IMR-90 (cell line): ENCODE measurements at regions not wholly inside any gene's neighbourhood (a gene's known extent, or its start where the extent isn't known, plus 50 kb on each side); places are given as distances from the start of the nearest gene placed in this dataset.

Experiments used
- ATAC-seq: fragments of 200-7000 bp; cut with Tn5 transposase; 2 replicates; pipeline ENCODE4 v1.9.1; 2020; ENCODE audit warnings: low read depth, mild to moderate bottlenecking, moderate library complexity
- BruUV-seq: library from RNA; stranded (reverse); fragments of 400-500 nt; replicated peaks from 2 replicates; lab custom pipeline; 2021; lab: Mats Ljungman, UMichigan
- CTCF ChIA-PET: fragments of 300-600 bp; formaldehyde crosslinking; extraction: SDS; loops from one replicate; lab custom pipeline; 2021; ENCODE audit warnings: antibody characterized with exemption; lab: Yijun Ruan, JAX
- POLR2A ChIA-PET: fragments of 300-600 bp; sonication (Branson Sonifier 250); formaldehyde crosslinking; loops from one replicate; lab custom pipeline; 2022; ENCODE audit warnings: antibody characterized with exemption; ENCODE audit not compliant: unreplicated experiment; lab: Charles Lee
- DNase-seq: peaks from one replicate; pipeline ENCODE4 v3.0.0; 2013
- H2AFZ ChIP-seq: replicated peaks from 2 replicates; pipeline ENCODE3; 2013; ENCODE audit warnings: low read length, mild to moderate bottlenecking; ENCODE audit not compliant: poor library complexity
- H2AK5ac ChIP-seq: 2 replicates; pipeline ENCODE4 v1.6.1; 2013; ENCODE audit warnings: low read depth, low read length, inconsistent platforms
- H2AK9ac ChIP-seq: replicated peaks from 2 replicates; pipeline ENCODE3; 2013; ENCODE audit warnings: mild to moderate bottlenecking, low read depth, low read length, moderate library complexity; ENCODE audit not compliant: poor library complexity
- H2BK120ac ChIP-seq: 2 replicates; pipeline ENCODE4 v1.6.1; 2013; ENCODE audit warnings: low read depth, low read length, inconsistent platforms
- H2BK15ac ChIP-seq: 3 replicates; pipeline ENCODE4 v1.6.1; 2013; ENCODE audit warnings: low read depth, low read length, inconsistent platforms
- H2BK20ac ChIP-seq: 2 replicates; pipeline ENCODE4 v1.6.1; 2013; ENCODE audit warnings: low read depth, mild to moderate bottlenecking, inconsistent platforms, low read length, moderate library complexity
- H2BK5ac ChIP-seq: 2 replicates; pipeline ENCODE4 v1.6.1; 2013; ENCODE audit warnings: mild to moderate bottlenecking, low read depth, low read length, inconsistent platforms; ENCODE audit not compliant: poor library complexity, severe bottlenecking
- H3K14ac ChIP-seq: replicated peaks from 2 replicates; pipeline ENCODE4 v1.6.1; 2013; ENCODE audit warnings: low read depth, low read length, inconsistent platforms
- H3K18ac ChIP-seq: 2 replicates; pipeline ENCODE4 v1.6.1; 2013; ENCODE audit warnings: low read depth, low read length, control low read depth
- H3K23ac ChIP-seq: 2 replicates; pipeline ENCODE4 v1.6.1; 2013; ENCODE audit warnings: low read depth, low read length, inconsistent platforms
- H3K27ac ChIP-seq: 2 replicates; pipeline ENCODE4 v1.5.1; 2013; ENCODE audit warnings: mild to moderate bottlenecking, control low read depth, low read length; ENCODE audit not compliant: insufficient read depth
- H3K27me3 ChIP-seq: 2 replicates; pipeline ENCODE4 v1.6.1; 2013; ENCODE audit warnings: low read length; ENCODE audit not compliant: control insufficient read depth, insufficient read depth
- H3K36me3 ChIP-seq: 2 replicates; pipeline ENCODE4 v1.6.1; 2013; ENCODE audit warnings: low read length, mixed read lengths; ENCODE audit not compliant: control insufficient read depth, insufficient read depth
- H3K4ac ChIP-seq: 2 replicates; pipeline ENCODE4 v1.6.1; 2013; ENCODE audit warnings: low read depth, low read length, inconsistent platforms
- H3K4me1 ChIP-seq: 2 replicates; pipeline ENCODE4 v1.6.1; 2013; ENCODE audit warnings: low read length, mixed read lengths; ENCODE audit not compliant: control insufficient read depth, insufficient read depth
- H3K4me2 ChIP-seq: 2 replicates; pipeline ENCODE4 v1.6.1; 2013; ENCODE audit warnings: low read depth, mild to moderate bottlenecking, control low read depth, low read length, moderate library complexity
- H3K4me3 ChIP-seq: 2 replicates; pipeline ENCODE4 v1.5.1; 2013; ENCODE audit warnings: low read depth, mild to moderate bottlenecking, control low read depth, low read length, moderate library complexity; ENCODE audit not compliant: insufficient read depth
- H3K56ac ChIP-seq: 2 replicates; pipeline ENCODE4 v1.6.1; 2013; ENCODE audit warnings: low read length, inconsistent platforms; ENCODE audit not compliant: insufficient read depth; ENCODE audit errors: extremely low read depth
- H3K79me1 ChIP-seq, 2 experiments: 2 replicates each; pipeline ENCODE4 v1.6.1; 2013; ENCODE audit warnings: low read length in 2 of 2, inconsistent platforms in 1 of 2, low read depth in 1 of 2
- H3K9ac ChIP-seq: 2 replicates; pipeline ENCODE4 v1.6.1; 2013; ENCODE audit warnings: low read depth, low read length, control low read depth
- H3K9me1 ChIP-seq: 2 replicates; pipeline ENCODE4 v1.6.1; 2013; ENCODE audit warnings: low read length, inconsistent platforms; ENCODE audit not compliant: insufficient read depth
- H3K9me3 ChIP-seq: 2 replicates; pipeline ENCODE4 v1.6.1; 2013; ENCODE audit warnings: low read length; ENCODE audit not compliant: control insufficient read depth, insufficient read depth
- H4K20me1 ChIP-seq: 2 replicates; pipeline ENCODE4 v1.6.1; 2013; ENCODE audit warnings: low read length, inconsistent platforms; ENCODE audit not compliant: insufficient read depth
- H4K5ac ChIP-seq: 2 replicates; pipeline ENCODE4 v1.6.1; 2013; ENCODE audit warnings: mild to moderate bottlenecking, low read depth, low read length, control low read depth
- H4K8ac ChIP-seq, 2 experiments: 2 replicates each; pipeline ENCODE4 v1.6.1; 2013; ENCODE audit warnings: low read depth in 2 of 2, low read length in 2 of 2, control low read depth in 1 of 2, inconsistent platforms in 1 of 2
- H4K91ac ChIP-seq: 2 replicates; pipeline ENCODE4 v1.6.1; 2013; ENCODE audit warnings: low read depth, low read length, inconsistent platforms; ENCODE audit not compliant: insufficient read depth
- BHLHE40 ChIP-seq: fragments of 150-350 bp; IDR thresholded peaks from 2 replicates; pipeline ENCODE4 v1.6.1; 2016; ENCODE audit warnings: mild to moderate bottlenecking, low read depth, low read length
- CEBPB ChIP-seq: IDR thresholded peaks from 2 replicates; pipeline ENCODE4 v1.6.1; 2012; ENCODE audit warnings: low read depth, low read length, improper control_type of control experiment
- FOS ChIP-seq: fragments of 150-350 bp; IDR thresholded peaks from 2 replicates; pipeline ENCODE4 v1.6.1; 2016; ENCODE audit warnings: low read depth, low read length
- MAFK ChIP-seq: IDR thresholded peaks from 2 replicates; pipeline ENCODE4 v1.6.1; 2012; ENCODE audit warnings: low read depth, low read length, improper control_type of control experiment
- MAZ ChIP-seq: IDR thresholded peaks from 2 replicates; pipeline ENCODE4 v1.6.1; 2012; ENCODE audit warnings: low read depth, mild to moderate bottlenecking, low read length, improper control_type of control experiment, moderate library complexity, borderline replicate concordance
- MXI1 ChIP-seq: IDR thresholded peaks from 2 replicates; pipeline ENCODE4 v1.6.1; 2012; ENCODE audit warnings: low read depth, mild to moderate bottlenecking, low read length, moderate library complexity, borderline replicate concordance
- NFE2L2 ChIP-seq: fragments of 150-350 bp; IDR thresholded peaks from 2 replicates; pipeline ENCODE4 v1.6.1; 2016; ENCODE audit warnings: low read depth, mild to moderate bottlenecking, low read length
- POLR2A ChIP-seq: IDR thresholded peaks from 2 replicates; pipeline ENCODE4 v1.6.1; 2012; ENCODE audit warnings: mild to moderate bottlenecking, low read depth, low read length
- RAD21 ChIP-seq: IDR thresholded peaks from 2 replicates; pipeline ENCODE4 v1.6.1; 2012; ENCODE audit warnings: low read length, improper control_type of control experiment
- RCOR1 ChIP-seq: IDR thresholded peaks from 2 replicates; pipeline ENCODE4 v1.6.1; 2012; ENCODE audit warnings: mild to moderate bottlenecking, low read length, improper control_type of control experiment; ENCODE audit not compliant: insufficient replicate concordance
- RFX5 ChIP-seq: IDR thresholded peaks from 2 replicates; pipeline ENCODE4 v1.8.0; 2012; ENCODE audit warnings: low read depth, mild to moderate bottlenecking, low read length, moderate library complexity
- SMC3 ChIP-seq: fragments of 150-350 bp; IDR thresholded peaks from 2 replicates; pipeline ENCODE4 v1.6.1; 2016; ENCODE audit warnings: low read depth, mild to moderate bottlenecking, antibody characterized with exemption, low read length, moderate library complexity
- WGBS, 2 experiments: methylation state at CpG; one replicate each; pipeline versions ENCODE4 v1.1.5 to v1.1.7; 2013; ENCODE audit warnings: missing lambda C conversion rate in 2 of 2; ENCODE audit not compliant: insufficient read length in 1 of 2; ENCODE audit errors: extremely low coverage in 2 of 2; 5-methylcytosine and 5-hydroxymethylcytosine counted together
- dilution Hi-C: fragments of 300-500 bp; cut with HindIII; formaldehyde crosslinking; loops from one replicate; pipeline ENCODE4 v1.14.3; 2018; ENCODE audit warnings: low sequenced_read_pairs; ENCODE audit not compliant: unreplicated experiment
- in situ Hi-C: fragments of 300-500 bp; cut with MboI; formaldehyde crosslinking; loops from 3 replicates; pipeline ENCODE4 v1.14.3; 2019; ENCODE audit warnings: low sequenced_read_pairs, inconsistent platforms, mixed read lengths
- intact Hi-C: fragments of 100-400 bp; cut with micrococcal nuclease; formaldehyde crosslinking; loops from 2 replicates; pipeline ENCODE4 v1.10.0; 2022
- TF ChIP-seq, protein P1 (sequence below): fragments of 150-350 bp; IDR thresholded peaks from 2 replicates; pipeline ENCODE4 v1.6.1; 2017; ENCODE audit warnings: mild to moderate bottlenecking, antibody characterized with exemption, low read length, low read depth
- TF ChIP-seq, protein P2 (sequence below): fragments of 150-350 bp; IDR thresholded peaks from 2 replicates; pipeline ENCODE4 v1.6.1; 2016; ENCODE audit warnings: low read depth, mild to moderate bottlenecking, low read length, moderate library complexity, borderline replicate concordance
- TF ChIP-seq, protein P3 (sequence below): conservative IDR thresholded peaks from 2 replicates; pipeline ENCODE4 v1.5.1; 2012; ENCODE audit warnings: mild to moderate bottlenecking, low read depth, low read length, improper control_type of control experiment

DNA sequence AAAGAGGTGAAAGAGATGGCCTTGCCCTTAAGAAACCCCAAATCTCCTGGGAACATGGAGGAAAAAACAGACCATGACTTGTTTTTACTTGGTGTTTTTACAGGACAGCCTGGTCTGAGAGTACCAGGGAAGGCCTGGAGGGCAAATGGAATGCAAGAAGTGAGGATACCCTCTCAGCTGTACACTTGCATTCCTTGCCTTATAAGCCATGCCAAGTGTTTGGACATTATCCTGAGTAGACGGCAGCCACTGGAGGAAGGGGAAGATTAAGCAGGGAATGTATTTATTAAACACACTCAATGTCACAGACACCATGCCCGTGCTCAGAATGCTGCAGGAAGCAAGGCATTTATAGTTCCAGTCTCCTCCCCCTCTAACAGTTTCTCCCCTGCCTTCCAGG lies 581.4 kb downstream of the CDK5RAP2 start:
- no peak overlapping the region for H3K4ac ChIP-seq
- H2BK120ac ChIP-seq, result no peak overlapping the region
- ATAC-seq, result no peak
- no peaks in the 10 kb centered on the region for H3K9me1 ChIP-seq
- no peaks in the 10 kb centered on the region for H3K4me1 ChIP-seq
- H3K14ac ChIP-seq, result no peak overlapping the region
- no peak overlapping the region for H4K5ac ChIP-seq
- H3K18ac ChIP-seq, result no peak overlapping the region
- no peak for DNase-seq
- no peak overlapping the region for H2BK20ac ChIP-seq
- no peak overlapping the region for H3K4me3 ChIP-seq
- no CpG with 5 or more reads among the region's 2 CpGs for WGBS, 2 experiments
- H3K36me3 ChIP-seq, result no peaks in the 10 kb centered on the region
- H2AK5ac ChIP-seq, result no peak overlapping the region
- H3K27ac ChIP-seq, result no peak overlapping the region
- no peak overlapping the region for H3K23ac ChIP-seq
- no peaks in the 10 kb centered on the region for H3K9me3 ChIP-seq
- no peak overlapping the region for H3K56ac ChIP-seq
- no peak overlapping the region for H2AK9ac ChIP-seq
- no peak overlapping the region for H4K8ac ChIP-seq
- H3K4me2 ChIP-seq, result no peak overlapping the region
- POLR2A ChIA-PET, result no interaction called here
- no peaks in the 10 kb centered on the region for H3K79me1 ChIP-seq
- TF ChIP-seq, protein P1, sequence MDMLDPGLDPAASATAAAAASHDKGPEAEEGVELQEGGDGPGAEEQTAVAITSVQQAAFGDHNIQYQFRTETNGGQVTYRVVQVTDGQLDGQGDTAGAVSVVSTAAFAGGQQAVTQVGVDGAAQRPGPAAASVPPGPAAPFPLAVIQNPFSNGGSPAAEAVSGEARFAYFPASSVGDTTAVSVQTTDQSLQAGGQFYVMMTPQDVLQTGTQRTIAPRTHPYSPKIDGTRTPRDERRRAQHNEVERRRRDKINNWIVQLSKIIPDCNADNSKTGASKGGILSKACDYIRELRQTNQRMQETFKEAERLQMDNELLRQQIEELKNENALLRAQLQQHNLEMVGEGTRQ, result no peak
- TF ChIP-seq RFX5 (no peak), CEBPB (no peak), SMC3 (no peak), MAZ (no peak), BHLHE40 (no peak), FOS (no peak), POLR2A (no peak), MXI1 (no peak), MAFK (no peak), RCOR1 (no peak), RAD21 (no peak), NFE2L2 (no peak)
- TF ChIP-seq, protein P2, sequence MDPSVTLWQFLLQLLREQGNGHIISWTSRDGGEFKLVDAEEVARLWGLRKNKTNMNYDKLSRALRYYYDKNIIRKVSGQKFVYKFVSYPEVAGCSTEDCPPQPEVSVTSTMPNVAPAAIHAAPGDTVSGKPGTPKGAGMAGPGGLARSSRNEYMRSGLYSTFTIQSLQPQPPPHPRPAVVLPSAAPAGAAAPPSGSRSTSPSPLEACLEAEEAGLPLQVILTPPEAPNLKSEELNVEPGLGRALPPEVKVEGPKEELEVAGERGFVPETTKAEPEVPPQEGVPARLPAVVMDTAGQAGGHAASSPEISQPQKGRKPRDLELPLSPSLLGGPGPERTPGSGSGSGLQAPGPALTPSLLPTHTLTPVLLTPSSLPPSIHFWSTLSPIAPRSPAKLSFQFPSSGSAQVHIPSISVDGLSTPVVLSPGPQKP, result no peak
- TF ChIP-seq, protein P3, sequence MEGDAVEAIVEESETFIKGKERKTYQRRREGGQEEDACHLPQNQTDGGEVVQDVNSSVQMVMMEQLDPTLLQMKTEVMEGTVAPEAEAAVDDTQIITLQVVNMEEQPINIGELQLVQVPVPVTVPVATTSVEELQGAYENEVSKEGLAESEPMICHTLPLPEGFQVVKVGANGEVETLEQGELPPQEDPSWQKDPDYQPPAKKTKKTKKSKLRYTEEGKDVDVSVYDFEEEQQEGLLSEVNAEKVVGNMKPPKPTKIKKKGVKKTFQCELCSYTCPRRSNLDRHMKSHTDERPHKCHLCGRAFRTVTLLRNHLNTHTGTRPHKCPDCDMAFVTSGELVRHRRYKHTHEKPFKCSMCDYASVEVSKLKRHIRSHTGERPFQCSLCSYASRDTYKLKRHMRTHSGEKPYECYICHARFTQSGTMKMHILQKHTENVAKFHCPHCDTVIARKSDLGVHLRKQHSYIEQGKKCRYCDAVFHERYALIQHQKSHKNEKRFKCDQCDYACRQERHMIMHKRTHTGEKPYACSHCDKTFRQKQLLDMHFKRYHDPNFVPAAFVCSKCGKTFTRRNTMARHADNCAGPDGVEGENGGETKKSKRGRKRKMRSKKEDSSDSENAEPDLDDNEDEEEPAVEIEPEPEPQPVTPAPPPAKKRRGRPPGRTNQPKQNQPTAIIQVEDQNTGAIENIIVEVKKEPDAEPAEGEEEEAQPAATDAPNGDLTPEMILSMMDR, result no peak
- no peaks in the 10 kb centered on the region for H3K27me3 ChIP-seq
- H4K20me1 ChIP-seq, result no peaks in the 10 kb centered on the region
- H2BK15ac ChIP-seq, result no peak overlapping the region
- H4K91ac ChIP-seq, result no peak overlapping the region
- in situ Hi-C loops (no loop called here), dilution Hi-C loops (no loop called here), intact Hi-C loops (no loop called here)
- H3K9ac ChIP-seq, result no peak overlapping the region
- H2AFZ ChIP-seq, result no peak overlapping the region
- CTCF ChIA-PET, result no interaction called here
- no peak overlapping the region for H2BK5ac ChIP-seq
- BruUV-seq, result no TSS peak
